ENCODE measurements at regions not wholly inside any gene's neighbourhood (a gene's known extent, or its start where the extent isn't known, plus 50 kb on each side); places are given as distances from the start of the nearest gene placed in this dataset.

DNA sequence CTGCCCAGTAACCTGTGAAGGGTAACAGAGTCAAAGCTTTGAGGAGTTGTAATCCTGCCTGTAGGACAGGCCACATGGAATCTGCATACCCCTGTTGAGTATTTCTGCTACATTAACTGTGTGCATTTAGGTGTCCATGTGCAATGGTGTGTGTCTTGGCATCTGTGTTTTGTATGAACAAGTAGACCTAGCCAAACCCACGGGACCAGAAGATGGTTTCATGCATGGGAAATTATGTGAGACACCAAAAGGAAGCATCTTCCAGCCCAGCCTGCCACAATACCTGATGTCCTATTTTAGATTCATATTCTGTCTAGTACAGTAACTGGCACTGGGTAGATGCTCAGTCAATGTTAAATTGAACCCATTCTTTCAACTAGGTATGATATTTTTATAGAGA is 70.8 kb upstream of the KCND3 start:
- TF ChIP-seq, protein P1, sequence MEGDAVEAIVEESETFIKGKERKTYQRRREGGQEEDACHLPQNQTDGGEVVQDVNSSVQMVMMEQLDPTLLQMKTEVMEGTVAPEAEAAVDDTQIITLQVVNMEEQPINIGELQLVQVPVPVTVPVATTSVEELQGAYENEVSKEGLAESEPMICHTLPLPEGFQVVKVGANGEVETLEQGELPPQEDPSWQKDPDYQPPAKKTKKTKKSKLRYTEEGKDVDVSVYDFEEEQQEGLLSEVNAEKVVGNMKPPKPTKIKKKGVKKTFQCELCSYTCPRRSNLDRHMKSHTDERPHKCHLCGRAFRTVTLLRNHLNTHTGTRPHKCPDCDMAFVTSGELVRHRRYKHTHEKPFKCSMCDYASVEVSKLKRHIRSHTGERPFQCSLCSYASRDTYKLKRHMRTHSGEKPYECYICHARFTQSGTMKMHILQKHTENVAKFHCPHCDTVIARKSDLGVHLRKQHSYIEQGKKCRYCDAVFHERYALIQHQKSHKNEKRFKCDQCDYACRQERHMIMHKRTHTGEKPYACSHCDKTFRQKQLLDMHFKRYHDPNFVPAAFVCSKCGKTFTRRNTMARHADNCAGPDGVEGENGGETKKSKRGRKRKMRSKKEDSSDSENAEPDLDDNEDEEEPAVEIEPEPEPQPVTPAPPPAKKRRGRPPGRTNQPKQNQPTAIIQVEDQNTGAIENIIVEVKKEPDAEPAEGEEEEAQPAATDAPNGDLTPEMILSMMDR (IDR thresholded peaks at IDR 0.05 in 2 of 3, conservative IDR thresholded peaks at IDR 0.05 in 1 of 3; ENCODE audit: control insufficient read depth in 2 of 3, extremely low read depth in 1 of 3, insufficient read depth in 1 of 3, low read depth in 3 of 3, low read length in 3 of 3) = no peak
- no peak for TF ChIP-seq GABPA (IDR thresholded peaks at IDR 0.05; ENCODE audit: low read depth)
- no peak for TF ChIP-seq SPI1 (IDR thresholded peaks at IDR 0.05; ENCODE audit: borderline replicate concordance, insufficient read depth, low read depth, low read length)
- no peak for TF ChIP-seq YY1 (IDR thresholded peaks at IDR 0.05; ENCODE audit: low read depth, low read length)
- TF ChIP-seq ZNF274 (IDR thresholded peaks at IDR 0.05; ENCODE audit: insufficient read depth, insufficient read length) = no peak
- no peak for TF ChIP-seq MYC (IDR thresholded peaks at IDR 0.05; ENCODE audit: insufficient read depth, insufficient read length, insufficient replicate concordance, low read length, severe bottlenecking)
- TF ChIP-seq NRF1 (conservative IDR thresholded peaks at IDR 0.05; ENCODE audit: low read depth, low read length) = no peak
- no peak for TF ChIP-seq TARDBP (IDR thresholded peaks at IDR 0.05; ENCODE audit: borderline replicate concordance)
- TF ChIP-seq POLR2A (IDR thresholded peaks at IDR 0.05; ENCODE audit: low read depth, low read length) = no peak
- TF ChIP-seq, protein P2, sequence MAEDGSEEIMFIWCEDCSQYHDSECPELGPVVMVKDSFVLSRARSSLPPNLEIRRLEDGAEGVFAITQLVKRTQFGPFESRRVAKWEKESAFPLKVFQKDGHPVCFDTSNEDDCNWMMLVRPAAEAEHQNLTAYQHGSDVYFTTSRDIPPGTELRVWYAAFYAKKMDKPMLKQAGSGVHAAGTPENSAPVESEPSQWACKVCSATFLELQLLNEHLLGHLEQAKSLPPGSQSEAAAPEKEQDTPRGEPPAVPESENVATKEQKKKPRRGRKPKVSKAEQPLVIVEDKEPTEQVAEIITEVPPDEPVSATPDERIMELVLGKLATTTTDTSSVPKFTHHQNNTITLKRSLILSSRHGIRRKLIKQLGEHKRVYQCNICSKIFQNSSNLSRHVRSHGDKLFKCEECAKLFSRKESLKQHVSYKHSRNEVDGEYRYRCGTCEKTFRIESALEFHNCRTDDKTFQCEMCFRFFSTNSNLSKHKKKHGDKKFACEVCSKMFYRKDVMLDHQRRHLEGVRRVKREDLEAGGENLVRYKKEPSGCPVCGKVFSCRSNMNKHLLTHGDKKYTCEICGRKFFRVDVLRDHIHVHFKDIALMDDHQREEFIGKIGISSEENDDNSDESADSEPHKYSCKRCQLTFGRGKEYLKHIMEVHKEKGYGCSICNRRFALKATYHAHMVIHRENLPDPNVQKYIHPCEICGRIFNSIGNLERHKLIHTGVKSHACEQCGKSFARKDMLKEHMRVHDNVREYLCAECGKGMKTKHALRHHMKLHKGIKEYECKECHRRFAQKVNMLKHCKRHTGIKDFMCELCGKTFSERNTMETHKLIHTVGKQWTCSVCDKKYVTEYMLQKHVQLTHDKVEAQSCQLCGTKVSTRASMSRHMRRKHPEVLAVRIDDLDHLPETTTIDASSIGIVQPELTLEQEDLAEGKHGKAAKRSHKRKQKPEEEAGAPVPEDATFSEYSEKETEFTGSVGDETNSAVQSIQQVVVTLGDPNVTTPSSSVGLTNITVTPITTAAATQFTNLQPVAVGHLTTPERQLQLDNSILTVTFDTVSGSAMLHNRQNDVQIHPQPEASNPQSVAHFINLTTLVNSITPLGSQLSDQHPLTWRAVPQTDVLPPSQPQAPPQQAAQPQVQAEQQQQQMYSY (CRISPR knock-in tag; IDR thresholded peaks at IDR 0.05) = no peak
- no peak for TF ChIP-seq ZZZ3 (IDR thresholded peaks at IDR 0.05; ENCODE audit: control insufficient read depth, insufficient read length, low read depth)
- TF ChIP-seq, protein P3, sequence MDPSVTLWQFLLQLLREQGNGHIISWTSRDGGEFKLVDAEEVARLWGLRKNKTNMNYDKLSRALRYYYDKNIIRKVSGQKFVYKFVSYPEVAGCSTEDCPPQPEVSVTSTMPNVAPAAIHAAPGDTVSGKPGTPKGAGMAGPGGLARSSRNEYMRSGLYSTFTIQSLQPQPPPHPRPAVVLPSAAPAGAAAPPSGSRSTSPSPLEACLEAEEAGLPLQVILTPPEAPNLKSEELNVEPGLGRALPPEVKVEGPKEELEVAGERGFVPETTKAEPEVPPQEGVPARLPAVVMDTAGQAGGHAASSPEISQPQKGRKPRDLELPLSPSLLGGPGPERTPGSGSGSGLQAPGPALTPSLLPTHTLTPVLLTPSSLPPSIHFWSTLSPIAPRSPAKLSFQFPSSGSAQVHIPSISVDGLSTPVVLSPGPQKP (IDR thresholded peaks at IDR 0.05; ENCODE audit: low read depth, low read length) = no peak
- TF ChIP-seq POLR2AphosphoS5 (IDR thresholded peaks at IDR 0.05; ENCODE audit: low read length) = no peak
- TF ChIP-seq, protein P4, sequence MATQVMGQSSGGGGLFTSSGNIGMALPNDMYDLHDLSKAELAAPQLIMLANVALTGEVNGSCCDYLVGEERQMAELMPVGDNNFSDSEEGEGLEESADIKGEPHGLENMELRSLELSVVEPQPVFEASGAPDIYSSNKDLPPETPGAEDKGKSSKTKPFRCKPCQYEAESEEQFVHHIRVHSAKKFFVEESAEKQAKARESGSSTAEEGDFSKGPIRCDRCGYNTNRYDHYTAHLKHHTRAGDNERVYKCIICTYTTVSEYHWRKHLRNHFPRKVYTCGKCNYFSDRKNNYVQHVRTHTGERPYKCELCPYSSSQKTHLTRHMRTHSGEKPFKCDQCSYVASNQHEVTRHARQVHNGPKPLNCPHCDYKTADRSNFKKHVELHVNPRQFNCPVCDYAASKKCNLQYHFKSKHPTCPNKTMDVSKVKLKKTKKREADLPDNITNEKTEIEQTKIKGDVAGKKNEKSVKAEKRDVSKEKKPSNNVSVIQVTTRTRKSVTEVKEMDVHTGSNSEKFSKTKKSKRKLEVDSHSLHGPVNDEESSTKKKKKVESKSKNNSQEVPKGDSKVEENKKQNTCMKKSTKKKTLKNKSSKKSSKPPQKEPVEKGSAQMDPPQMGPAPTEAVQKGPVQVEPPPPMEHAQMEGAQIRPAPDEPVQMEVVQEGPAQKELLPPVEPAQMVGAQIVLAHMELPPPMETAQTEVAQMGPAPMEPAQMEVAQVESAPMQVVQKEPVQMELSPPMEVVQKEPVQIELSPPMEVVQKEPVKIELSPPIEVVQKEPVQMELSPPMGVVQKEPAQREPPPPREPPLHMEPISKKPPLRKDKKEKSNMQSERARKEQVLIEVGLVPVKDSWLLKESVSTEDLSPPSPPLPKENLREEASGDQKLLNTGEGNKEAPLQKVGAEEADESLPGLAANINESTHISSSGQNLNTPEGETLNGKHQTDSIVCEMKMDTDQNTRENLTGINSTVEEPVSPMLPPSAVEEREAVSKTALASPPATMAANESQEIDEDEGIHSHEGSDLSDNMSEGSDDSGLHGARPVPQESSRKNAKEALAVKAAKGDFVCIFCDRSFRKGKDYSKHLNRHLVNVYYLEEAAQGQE (IDR thresholded peaks at IDR 0.05; ENCODE audit: low read depth, low read length) = no peak

Data from GM12878 (cell line).